ENCODE measurements at regions not wholly inside any gene's neighbourhood (a gene's known extent, or its start where the extent isn't known, plus 50 kb on each side); places are given as distances from the start of the nearest gene placed in this dataset.
A peak's percentile ranks its signal among the peaks of the same experiment; 100 is the strongest.
"Not testable (repeated sequence)": the region's sequence is repeated elsewhere in the genome, so short reads cannot be mapped to it uniquely, and the experiment has no call there.

DNA sequence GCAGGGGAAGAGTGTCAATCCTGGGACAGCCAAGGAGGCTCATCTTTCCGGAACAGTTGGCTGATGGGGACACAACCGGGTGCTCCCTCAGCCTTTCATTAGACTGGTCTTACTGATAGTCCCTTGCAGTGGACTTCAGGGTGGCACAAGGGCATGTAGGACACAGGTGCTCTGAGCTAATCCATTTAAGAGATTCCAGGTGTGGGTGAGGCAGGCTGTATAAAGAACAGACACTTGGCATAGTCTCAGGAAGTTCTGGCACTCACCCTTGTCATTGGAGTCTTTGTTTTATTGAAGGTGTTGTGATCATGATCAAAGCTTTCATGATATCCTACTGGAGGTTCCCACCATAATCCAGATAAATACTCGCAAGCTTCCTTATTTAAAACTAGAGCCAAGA, 341.6 kb downstream of the EMP1 start:
- no peak for DNase-seq (ENCODE audit: low spot score)
- no peak for TF ChIP-seq CTCF (IDR thresholded peaks at IDR 0.05; ENCODE audit: extremely low read depth, missing control alignments)

DNA sequence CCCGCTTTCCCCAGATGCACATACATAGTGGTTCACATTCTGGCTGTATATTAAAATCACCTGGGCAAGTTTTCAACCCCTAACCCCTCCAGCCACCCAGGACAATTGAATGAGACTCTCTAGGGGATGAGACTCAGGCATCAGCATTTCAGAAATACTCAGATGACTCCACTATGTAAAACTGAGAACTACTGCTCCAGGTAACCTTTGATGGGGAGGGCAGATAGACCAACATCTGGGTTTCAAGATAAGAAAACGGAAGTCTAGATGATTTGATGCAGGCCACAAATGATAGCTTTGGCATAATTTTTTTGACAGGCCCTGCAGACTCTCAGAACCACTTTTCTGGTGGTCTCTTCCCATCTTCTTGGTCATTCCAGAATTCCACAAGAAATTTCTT, 341.1 kb downstream of the EMP1 start:
- no peak for TF ChIP-seq CTCF (IDR thresholded peaks at IDR 0.05; ENCODE audit: extremely low read depth, missing control alignments)
- DNase-seq (ENCODE audit: low spot score): peak; percentile 23

DNA sequence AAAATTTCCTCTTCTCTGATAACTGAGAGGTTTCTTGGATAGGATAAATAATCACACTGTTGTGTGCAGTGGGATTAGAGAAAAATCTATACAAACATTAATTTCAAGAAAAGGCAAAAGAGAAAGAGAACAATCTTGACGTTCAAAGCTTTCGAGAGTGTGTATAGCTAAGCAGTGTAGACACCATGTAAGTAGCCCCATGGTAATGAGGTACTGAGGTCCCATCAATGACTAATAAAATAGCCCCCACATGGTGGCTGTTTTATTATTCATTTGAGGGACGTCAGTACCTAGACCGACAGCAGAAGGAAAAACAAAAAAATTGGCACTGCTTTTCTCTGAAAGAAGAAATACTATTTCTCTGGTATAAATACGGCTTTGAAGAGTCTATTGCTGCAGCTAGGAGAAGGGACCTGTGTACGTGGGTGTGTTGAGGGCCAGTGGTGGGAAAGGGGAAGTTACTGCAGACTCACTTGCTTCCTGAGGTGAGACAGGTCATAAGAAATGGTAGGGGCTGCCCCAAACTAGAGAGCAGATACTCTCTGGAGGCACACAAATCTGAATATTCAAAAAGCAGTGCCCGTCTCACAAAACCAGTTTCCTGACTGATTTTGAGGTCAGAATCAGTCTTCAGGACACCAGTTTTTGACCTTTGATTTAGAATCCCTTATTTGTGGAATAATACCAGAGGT, 339.8 kb downstream of the EMP1 start:
- no peak for TF ChIP-seq CTCF (IDR thresholded peaks at IDR 0.05; ENCODE audit: extremely low read depth, missing control alignments)
- DNase-seq (ENCODE audit: low spot score): peak; percentile 73

DNA sequence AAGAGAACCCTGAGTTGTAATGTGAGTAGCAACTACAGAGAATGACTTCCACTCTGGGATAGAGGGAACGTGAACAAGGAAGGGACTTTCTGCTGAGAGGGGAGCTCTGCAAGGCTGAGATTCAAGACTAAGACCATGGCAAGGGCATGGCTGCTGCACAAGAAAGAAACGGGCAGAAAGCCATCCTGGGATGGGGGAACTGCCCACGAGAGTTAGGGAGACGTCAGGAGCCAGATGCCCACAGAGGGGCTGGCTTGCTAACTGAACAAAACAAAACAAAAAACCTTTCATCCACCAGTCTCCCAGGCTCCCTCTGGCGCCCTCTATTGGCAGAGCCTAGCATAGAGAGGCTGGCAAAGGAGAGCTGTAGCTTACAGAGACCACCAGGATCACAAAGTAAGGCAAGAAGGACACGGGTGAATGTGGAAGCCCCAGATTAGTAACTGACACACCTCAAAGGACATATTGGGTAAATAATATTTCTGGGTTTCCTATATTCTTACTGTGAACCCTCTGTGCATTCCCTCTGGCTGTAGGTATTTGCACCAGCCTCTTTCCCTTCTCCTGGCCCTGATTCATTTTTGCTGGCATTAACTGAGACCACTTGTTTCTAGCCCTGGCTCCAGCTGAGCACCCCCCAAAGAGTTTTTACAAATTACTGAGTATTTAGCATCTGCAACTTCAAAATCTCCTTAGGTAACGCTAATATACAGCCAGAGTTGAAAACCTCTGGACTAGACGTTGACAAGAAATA, 338.3 kb downstream of the EMP1 start:
- peak; percentile 24 for DNase-seq (ENCODE audit: low spot score)

DNA sequence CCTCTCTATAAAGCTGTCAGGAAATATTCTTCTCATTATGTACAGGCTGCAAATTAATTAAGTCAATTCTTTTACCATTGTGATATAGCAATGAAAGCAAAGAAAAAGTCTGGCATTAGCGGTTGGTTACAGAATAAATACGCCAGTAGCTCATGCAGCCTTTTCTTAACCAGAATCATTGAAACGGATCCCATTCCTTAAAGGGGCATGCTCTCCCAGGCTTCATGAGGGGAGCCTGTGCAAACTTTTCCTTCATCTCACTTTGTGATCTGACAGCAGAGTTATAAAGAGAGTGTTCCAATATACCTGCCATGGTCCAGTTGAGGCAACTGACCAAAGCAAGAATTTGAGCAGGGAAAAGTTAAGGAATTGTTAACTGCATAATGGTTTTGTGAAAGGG, 337.7 kb downstream of the EMP1 start:
- no peak for TF ChIP-seq CTCF (IDR thresholded peaks at IDR 0.05; ENCODE audit: extremely low read depth, missing control alignments)
- DNase-seq (ENCODE audit: low spot score): no peak

More for the DNA sequence above, 338.3 kb downstream of the EMP1 start:
- TF ChIP-seq CTCF (IDR thresholded peaks at IDR 0.05; ENCODE audit: extremely low read depth, missing control alignments): peak; percentile 67

DNA sequence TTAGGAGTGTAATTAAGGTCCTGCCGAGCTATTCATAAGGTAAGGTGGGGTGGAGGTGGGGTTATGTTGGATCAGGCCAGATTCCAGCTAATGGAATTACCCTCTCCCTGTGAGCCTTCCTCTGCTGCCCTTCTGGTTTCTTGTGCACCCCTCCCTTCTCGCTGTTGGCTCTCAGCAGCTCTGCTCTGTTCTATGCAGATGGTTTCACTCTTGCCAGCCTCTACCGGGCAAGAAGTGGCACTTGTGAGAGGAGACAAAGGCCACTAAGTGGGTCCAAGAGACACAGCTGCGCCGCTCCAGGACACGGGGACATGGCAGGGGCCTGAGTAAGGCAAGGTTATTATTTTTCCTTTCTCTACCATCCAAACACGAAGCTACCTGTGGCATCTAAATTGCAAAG, 334.4 kb downstream of the EMP1 start:
- no peak for DNase-seq (ENCODE audit: low spot score)
- TF ChIP-seq CTCF (IDR thresholded peaks at IDR 0.05; ENCODE audit: extremely low read depth, missing control alignments): no peak

DNA sequence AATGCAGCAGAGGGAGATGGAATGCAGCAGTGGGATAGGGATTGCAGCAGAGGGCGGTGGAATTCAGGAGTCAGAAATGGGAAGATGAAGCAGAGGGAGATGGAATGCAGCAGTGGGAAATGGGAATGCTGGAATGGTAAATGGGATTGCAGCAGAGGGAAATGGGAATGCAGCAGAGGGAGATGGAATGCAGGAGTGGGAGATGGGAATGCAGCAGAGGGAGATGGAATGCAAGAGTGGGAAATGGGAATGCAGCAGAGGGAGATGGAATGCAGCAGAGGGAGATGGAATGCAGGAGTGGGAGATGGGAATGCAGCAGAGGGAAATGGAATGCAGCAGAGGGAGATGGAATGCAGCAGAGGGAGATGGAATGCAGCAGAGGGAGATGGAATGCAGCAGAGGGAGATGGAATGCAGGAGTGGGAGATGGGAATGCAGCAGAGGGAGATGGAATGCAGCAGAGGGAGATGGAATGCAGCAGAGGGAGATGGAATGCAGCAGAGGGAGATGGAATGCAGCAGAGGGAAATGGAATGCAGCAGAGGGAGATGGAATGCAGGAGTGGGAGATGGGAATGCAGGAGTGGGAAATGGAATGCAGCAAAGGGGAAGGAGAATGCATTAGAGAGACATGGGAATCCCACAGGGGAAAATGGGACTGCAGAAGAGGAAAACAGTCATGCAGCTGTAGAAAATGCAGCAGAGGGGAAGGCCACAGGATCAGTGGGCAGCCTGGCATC, 329.8 kb downstream of the EMP1 start:
- DNase-seq (ENCODE audit: low spot score): not testable (repeated sequence)
